ENCODE measurements at regions not wholly inside any gene's neighbourhood (a gene's known extent, or its start where the extent isn't known, plus 50 kb on each side); places are given as distances from the start of the nearest gene placed in this dataset.

- DNase-seq (ENCODE audit: low read depth): no peak
- TF ChIP-seq CTCF (IDR thresholded peaks at IDR 0.05; ENCODE audit: control insufficient read depth, insufficient read depth, low read depth, low read length, missing control alignments): no peak
- H3K4me3 ChIP-seq (ENCODE audit: control insufficient read depth, low read depth, low read length): no peak overlapping the region
These were observed 1105.9 kb upstream of the TENM3 start for GRCh38 chr4:181137351-181137750.

GRCh38 chr4:181138116-181138515 is 1105.1 kb upstream of the TENM3 start:
- no peak for TF ChIP-seq CTCF (IDR thresholded peaks at IDR 0.05; ENCODE audit: control insufficient read depth, insufficient read depth, low read depth, low read length, missing control alignments)
- no peak overlapping the region for H3K4me3 ChIP-seq (ENCODE audit: control insufficient read depth, low read depth, low read length)
- DNase-seq (ENCODE audit: low read depth): no peak

GRCh38 chr4:181140037-181140603 is 1103.1 kb upstream of the TENM3 start:
- no peak for TF ChIP-seq CTCF (IDR thresholded peaks at IDR 0.05; ENCODE audit: control insufficient read depth, insufficient read depth, low read depth, low read length, missing control alignments)
- no peak for DNase-seq (ENCODE audit: low read depth)
- no peak overlapping the region for H3K4me3 ChIP-seq (ENCODE audit: control insufficient read depth, low read depth, low read length)

GRCh38 chr4:181143250-181143854 is 1099.8 kb upstream of the TENM3 start:
- DNase-seq (ENCODE audit: low read depth): peak; percentile 48
- peak; percentile 84 for TF ChIP-seq CTCF (IDR thresholded peaks at IDR 0.05; ENCODE audit: control insufficient read depth, insufficient read depth, low read depth, low read length, missing control alignments)
- H3K4me3 ChIP-seq (ENCODE audit: control insufficient read depth, low read depth, low read length): no peak overlapping the region

GRCh38 chr4:181146051-181146450 is 1097.2 kb upstream of the TENM3 start:
- no peak for TF ChIP-seq CTCF (IDR thresholded peaks at IDR 0.05; ENCODE audit: control insufficient read depth, insufficient read depth, low read depth, low read length, missing control alignments)
- DNase-seq (ENCODE audit: low read depth): no peak

GRCh38 chr4:181147416-181147951 is 1095.7 kb upstream of the TENM3 start:
- H3K4me3 ChIP-seq (ENCODE audit: control insufficient read depth, low read depth, low read length): no peak overlapping the region
- no peak for TF ChIP-seq CTCF (IDR thresholded peaks at IDR 0.05; ENCODE audit: control insufficient read depth, insufficient read depth, low read depth, low read length, missing control alignments)
- DNase-seq (ENCODE audit: low read depth): no peak

More at GRCh38 chr4:181146051-181146450, 1097.2 kb upstream of the TENM3 start:
- H3K4me3 ChIP-seq (ENCODE audit: control insufficient read depth, low read depth, low read length): no peak overlapping the region

Data from AG09309 (cell line).